Endothelial cell of umbilical vein (primary cell): ENCODE measurements at regions not wholly inside any gene's neighbourhood (a gene's known extent, or its start where the extent isn't known, plus 50 kb on each side); places are given as distances from the start of the nearest gene placed in this dataset.

Source experiments
- BruUV-seq: library from RNA; stranded (reverse); fragments of 400-500 nt; replicated peaks from 2 replicates; lab custom pipeline; 2021; lab: Mats Ljungman, UMichigan
- CTCF ChIA-PET: fragments of 300-600, 350-600 bp; sonication (Branson Sonifier 250); formaldehyde crosslinking; loops from one replicate; lab custom pipeline; 2021; ENCODE audit warnings: antibody characterized with exemption, inconsistent platforms; lab: Charles Lee
- POLR2A ChIA-PET: fragments of 300-600, 350-600 bp; sonication (Branson Sonifier 250); formaldehyde crosslinking; loops from one replicate; lab custom pipeline; 2021; ENCODE audit warnings: antibody characterized with exemption, inconsistent platforms; lab: Charles Lee
- DNase-seq: peaks from one replicate; pipeline ENCODE4 v3.0.0-alpha.2; 2011; ENCODE audit warnings: low read depth, low spot score
- FAIRE-seq: peaks from 2 replicates; lab custom pipeline; 2011; peaks lifted over from hg19 to GRCh38; lab: Jason Lieb, UNC
- H2AFZ ChIP-seq: 2 replicates; pipeline ENCODE4 v1.6.0; 2012; ENCODE audit warnings: low read depth, low read length, control low read depth, inconsistent platforms
- H3K27ac ChIP-seq: 2 replicates; pipeline ENCODE4 v1.5.1; 2011; ENCODE audit warnings: low read depth, mild to moderate bottlenecking, control low read depth, low read length, moderate library complexity; ENCODE audit not compliant: insufficient read depth
- H3K27me3 ChIP-seq, 2 experiments: 2 replicates each; pipeline versions ENCODE4 v1.6.0 to v1.6.1; 2011; ENCODE audit warnings: low read length in 2 of 2, mixed read lengths in 1 of 2; ENCODE audit not compliant: control insufficient read depth in 2 of 2, insufficient read depth in 2 of 2
- H3K36me3 ChIP-seq, 2 experiments: 2 replicates in 1 of 2; 3 replicates in 1 of 2; pipeline ENCODE4 v1.5.1; 2011; ENCODE audit warnings: low read length in 2 of 2, mild to moderate bottlenecking in 1 of 2, moderate library complexity in 1 of 2; ENCODE audit not compliant: control insufficient read depth in 2 of 2, insufficient read depth in 2 of 2; ENCODE audit errors: extremely low read depth in 1 of 2
- H3K4me1 ChIP-seq: 3 replicates; pipeline ENCODE4 v1.5.1; 2011; ENCODE audit warnings: mild to moderate bottlenecking, low read length; ENCODE audit not compliant: control insufficient read depth, insufficient read depth; ENCODE audit errors: extremely low read depth
- H3K4me2 ChIP-seq: 2 replicates; pipeline ENCODE4 v1.6.1; 2011; ENCODE audit warnings: low read length, control low read depth, mixed read lengths; ENCODE audit not compliant: insufficient read depth
- H3K4me3 ChIP-seq, 3 experiments: fragments of 200-600 bp in 1 of 3; sonication (generic), shearing (Covaris generic) in 1 of 3; replicated peaks in 1 of 3; 2 replicates each; pipeline ENCODE4 v1.5.1; 2011 to 2016; ENCODE audit warnings: control low read depth in 3 of 3, low read length in 3 of 3, mild to moderate bottlenecking in 2 of 3, inconsistent platforms in 1 of 3, low read depth in 1 of 3, moderate library complexity in 1 of 3; ENCODE audit not compliant: insufficient read depth in 1 of 3
- H3K79me2 ChIP-seq: 2 replicates; pipeline ENCODE4 v1.6.0; 2012; ENCODE audit warnings: low read length, inconsistent platforms; ENCODE audit not compliant: control insufficient read depth, insufficient read depth
- H3K9ac ChIP-seq: replicated peaks from 2 replicates; pipeline ENCODE3; 2011; ENCODE audit warnings: low read length, control low read depth; ENCODE audit not compliant: insufficient read depth; ENCODE audit errors: extremely low read depth
- H3K9me1 ChIP-seq: replicated peaks from 3 replicates; pipeline ENCODE4 v1.6.0; 2011; ENCODE audit warnings: mild to moderate bottlenecking, low read length; ENCODE audit not compliant: control insufficient read depth, insufficient read depth; ENCODE audit errors: extremely low read depth
- H3K9me3 ChIP-seq: replicated peaks from 2 replicates; pipeline ENCODE4 v1.5.1; 2012; ENCODE audit warnings: low read length, inconsistent platforms; ENCODE audit not compliant: control insufficient read depth, insufficient read depth
- H4K20me1 ChIP-seq: replicated peaks from 2 replicates; pipeline ENCODE3; 2011; ENCODE audit warnings: mild to moderate bottlenecking, low read length; ENCODE audit not compliant: control insufficient read depth, insufficient read depth; ENCODE audit errors: extremely low read depth
- CTCF ChIP-seq, 2 donors: IDR thresholded peaks; 1 replicate in 1 of 2; 2 replicates in 1 of 2; pipeline ENCODE4 v1.5.1; 2011; ENCODE audit warnings: low read length in 2 of 2, mild to moderate bottlenecking in 2 of 2, moderate library complexity in 2 of 2, control low read depth in 1 of 2, inconsistent platforms in 1 of 2, low read depth in 1 of 2; ENCODE audit not compliant: insufficient read depth in 1 of 2; ENCODE audit errors: extremely low read depth in 1 of 2
- EZH2 ChIP-seq: IDR thresholded peaks from 2 replicates; pipeline ENCODE4 v1.6.1; 2012; ENCODE audit warnings: borderline replicate concordance, low read depth, mild to moderate bottlenecking, moderate library complexity, low read length, inconsistent platforms; ENCODE audit not compliant: severe bottlenecking
- FOS ChIP-seq: IDR thresholded peaks from 2 replicates; pipeline ENCODE4 v1.6.1; 2011; ENCODE audit warnings: mild to moderate bottlenecking, low read length, moderate library complexity, borderline replicate concordance; ENCODE audit not compliant: insufficient read depth
- GATA2 ChIP-seq: IDR thresholded peaks from 2 replicates; pipeline ENCODE4 v1.7.0; 2011; ENCODE audit warnings: low read depth, mild to moderate bottlenecking, moderate library complexity, mixed read lengths, low read length; ENCODE audit not compliant: insufficient read length, insufficient read depth
- JUN ChIP-seq: IDR thresholded peaks from 2 replicates; pipeline ENCODE4 v1.6.1; 2011; ENCODE audit warnings: borderline replicate concordance, low read depth; ENCODE audit not compliant: insufficient read length, insufficient read depth
- MAX ChIP-seq: IDR thresholded peaks from 2 replicates; pipeline ENCODE4 v1.6.1; 2011; ENCODE audit not compliant: insufficient read depth, insufficient read length
- MYC ChIP-seq: IDR thresholded peaks from one replicate; pipeline ENCODE4 v1.6.1; 2011; ENCODE audit warnings: mild to moderate bottlenecking, low read depth, low read length
- POLR2A ChIP-seq: IDR thresholded peaks from 2 replicates; pipeline ENCODE4 v1.6.1; 2012; ENCODE audit warnings: low read depth, mild to moderate bottlenecking, control low read depth, low read length
- POLR2AphosphoS5 ChIP-seq: IDR thresholded peaks from 2 replicates; pipeline ENCODE4 v1.6.1; 2012; ENCODE audit warnings: low read depth, mild to moderate bottlenecking, control low read depth, low read length, moderate library complexity; ENCODE audit not compliant: insufficient read depth
- dilution Hi-C: fragments of 300-500 bp; cut with MboI; formaldehyde crosslinking; loops from one replicate; pipeline ENCODE4 v1.15.0; 2019; ENCODE audit warnings: low sequenced_read_pairs; ENCODE audit not compliant: extremely low pct_ligation_motif_present
- intact Hi-C: fragments of 100-400 bp; cut with micrococcal nuclease; formaldehyde crosslinking; loops from one replicate; pipeline ENCODE4 v1.10.0; 2022

- Histone ChIP-seq H4K20me1 (no peaks in the 10 kb centered on the region), H3K79me2 (no peaks in the 10 kb centered on the region), H3K36me3 (no peaks in the 10 kb centered on the region), H3K4me3 (no peak overlapping the region), H3K4me2 (no peak overlapping the region), H3K9me3 (no peaks in the 10 kb centered on the region), H3K9me1 (no peaks in the 10 kb centered on the region), H3K27me3 (no peaks in the 10 kb centered on the region), H3K4me1 (no peaks in the 10 kb centered on the region), H3K9ac (no peak overlapping the region), H2AFZ (no peak overlapping the region), H3K27ac (no peak overlapping the region)
- intact Hi-C loops: no loop called here
- CTCF ChIA-PET: no interaction called here
- no peak for TF ChIP-seq JUN
- no peak for TF ChIP-seq POLR2AphosphoS5
- POLR2A ChIA-PET: no interaction called here
- BruUV-seq: no TSS peak
- DNase-seq (no peak), FAIRE-seq (no peak)
- dilution Hi-C loops: no loop called here
These were observed 352.0 kb downstream of the TMX3 start for GRCh38 chr18:68362907-68363306.

GRCh38 chr18:68355637-68356036 is 359.3 kb downstream of the TMX3 start:
- DNase-seq: no peak
- no TSS peak for BruUV-seq
- POLR2A ChIA-PET: no interaction called here
- no peaks in the 10 kb centered on the region for H3K9me3 ChIP-seq
- H2AFZ ChIP-seq: no peak overlapping the region
- no peaks in the 10 kb centered on the region for H4K20me1 ChIP-seq
- CTCF ChIA-PET: no interaction called here
- FAIRE-seq: no peak
- no peaks in the 10 kb centered on the region for H3K36me3 ChIP-seq
- H3K4me2 ChIP-seq: no peak overlapping the region
- dilution Hi-C loops (no loop called here), intact Hi-C loops (no loop called here)
- H3K27me3 ChIP-seq: no peaks in the 10 kb centered on the region
- no peaks in the 10 kb centered on the region for H3K79me2 ChIP-seq
- H3K9ac ChIP-seq: no peak overlapping the region
- H3K4me3 ChIP-seq: no peak overlapping the region
- no peaks in the 10 kb centered on the region for H3K9me1 ChIP-seq
- TF ChIP-seq GATA2 (no peak), CTCF (IDR thresholded peaks at IDR 0.05; ENCODE audit: extremely low read depth in 1 of 2, insufficient read depth in 1 of 2, low read depth in 1 of 2, low read length in 2 of 2) (no peak), MAX (no peak), EZH2 (no peak), FOS (no peak), POLR2A (no peak), POLR2AphosphoS5 (no peak), JUN (no peak), MYC (no peak)
- no peak overlapping the region for H3K27ac ChIP-seq
- no peaks in the 10 kb centered on the region for H3K4me1 ChIP-seq
